GM19372 (cell line): ENCODE measurements at regions not wholly inside any gene's neighbourhood (a gene's known extent, or its start where the extent isn't known, plus 50 kb on each side); places are given as distances from the start of the nearest gene placed in this dataset.
"Not testable (repeated sequence)": the region's sequence is repeated elsewhere in the genome, so short reads cannot be mapped to it uniquely, and the experiment has no call there.

ENCODE experiments used
- ATAC-seq: cut with Tn5 transposase; IDR thresholded peaks from one replicate; pipeline ENCODE4 v1.9.1; 2021; ENCODE audit warnings: mild to moderate bottlenecking, low read depth, moderate library complexity; ENCODE audit not compliant: unreplicated experiment

- no peak for ATAC-seq
Measured at GRCh38 chr6:119453242-119454200, 104.0 kb upstream of the MAN1A1 start.

GRCh38 chr6:119449331-119450156, 100.0 kb upstream of the MAN1A1 start:
- ATAC-seq, result no peak

- ATAC-seq, result no peak
Measured at GRCh38 chr6:119447921-119448320, 98.4 kb upstream of the MAN1A1 start.

GRCh38 chr6:119446609-119447008, 97.0 kb upstream of the MAN1A1 start:
- no peak for ATAC-seq

GRCh38 chr6:119446115-119446554, 96.6 kb upstream of the MAN1A1 start:
- no peak for ATAC-seq

GRCh38 chr6:119445666-119446065, 96.1 kb upstream of the MAN1A1 start:
- no peak for ATAC-seq

- ATAC-seq, result peak; percentile 41
Measured at GRCh38 chr6:119444642-119445557, 95.3 kb upstream of the MAN1A1 start.

- no peak for ATAC-seq
Measured at GRCh38 chr6:119443993-119444641, 94.6 kb upstream of the MAN1A1 start.

GRCh38 chr6:119442776-119443184, 93.2 kb upstream of the MAN1A1 start:
- ATAC-seq, result no peak

- no peak for ATAC-seq
Measured at GRCh38 chr6:119440953-119441352, 91.4 kb upstream of the MAN1A1 start.

GRCh38 chr6:119436583-119436982, 87.0 kb upstream of the MAN1A1 start:
- no peak for ATAC-seq

GRCh38 chr6:119431799-119432198, 82.2 kb upstream of the MAN1A1 start:
- no peak for ATAC-seq

- no peak for ATAC-seq
Measured at GRCh38 chr6:119430805-119431204, 81.2 kb upstream of the MAN1A1 start.

GRCh38 chr6:119428633-119429032, 79.1 kb upstream of the MAN1A1 start:
- ATAC-seq, result no peak

- ATAC-seq, result no peak
Measured at GRCh38 chr6:119426619-119427018, 77.1 kb upstream of the MAN1A1 start.

GRCh38 chr6:119423996-119424395, 74.4 kb upstream of the MAN1A1 start:
- no peak for ATAC-seq

- not testable (repeated sequence) for ATAC-seq
Measured at GRCh38 chr6:119418084-119418483, 68.5 kb upstream of the MAN1A1 start.

GRCh38 chr6:119407156-119407555, 57.6 kb upstream of the MAN1A1 start:
- no peak for ATAC-seq

GRCh38 chr6:119405114-119405513, 55.6 kb upstream of the MAN1A1 start:
- not testable (repeated sequence) for ATAC-seq
